ENCODE measurements at regions not wholly inside any gene's neighbourhood (a gene's known extent, or its start where the extent isn't known, plus 50 kb on each side); places are given as distances from the start of the nearest gene placed in this dataset.

DNA sequence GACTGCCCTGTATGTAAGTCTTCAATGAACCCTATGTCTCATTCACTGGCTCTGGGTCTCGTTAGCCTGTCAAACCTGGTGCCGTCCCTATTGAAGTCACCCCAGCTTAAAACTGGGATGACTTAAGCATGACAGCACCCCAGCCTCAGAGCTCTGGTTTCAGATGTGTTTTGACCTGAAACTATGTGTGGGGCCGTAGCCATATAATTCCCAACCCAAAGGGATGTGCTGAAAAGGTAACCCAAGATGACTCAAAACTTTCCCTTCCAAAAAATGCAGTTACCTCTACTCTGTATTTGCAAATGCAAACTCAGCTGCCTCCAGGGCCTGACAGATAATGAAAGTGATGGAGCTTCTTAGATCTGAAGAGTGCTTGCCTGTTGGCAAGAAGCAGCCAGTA lies 478.3 kb upstream of the ERCC4 start (continued):
- TF ChIP-seq, protein P1, sequence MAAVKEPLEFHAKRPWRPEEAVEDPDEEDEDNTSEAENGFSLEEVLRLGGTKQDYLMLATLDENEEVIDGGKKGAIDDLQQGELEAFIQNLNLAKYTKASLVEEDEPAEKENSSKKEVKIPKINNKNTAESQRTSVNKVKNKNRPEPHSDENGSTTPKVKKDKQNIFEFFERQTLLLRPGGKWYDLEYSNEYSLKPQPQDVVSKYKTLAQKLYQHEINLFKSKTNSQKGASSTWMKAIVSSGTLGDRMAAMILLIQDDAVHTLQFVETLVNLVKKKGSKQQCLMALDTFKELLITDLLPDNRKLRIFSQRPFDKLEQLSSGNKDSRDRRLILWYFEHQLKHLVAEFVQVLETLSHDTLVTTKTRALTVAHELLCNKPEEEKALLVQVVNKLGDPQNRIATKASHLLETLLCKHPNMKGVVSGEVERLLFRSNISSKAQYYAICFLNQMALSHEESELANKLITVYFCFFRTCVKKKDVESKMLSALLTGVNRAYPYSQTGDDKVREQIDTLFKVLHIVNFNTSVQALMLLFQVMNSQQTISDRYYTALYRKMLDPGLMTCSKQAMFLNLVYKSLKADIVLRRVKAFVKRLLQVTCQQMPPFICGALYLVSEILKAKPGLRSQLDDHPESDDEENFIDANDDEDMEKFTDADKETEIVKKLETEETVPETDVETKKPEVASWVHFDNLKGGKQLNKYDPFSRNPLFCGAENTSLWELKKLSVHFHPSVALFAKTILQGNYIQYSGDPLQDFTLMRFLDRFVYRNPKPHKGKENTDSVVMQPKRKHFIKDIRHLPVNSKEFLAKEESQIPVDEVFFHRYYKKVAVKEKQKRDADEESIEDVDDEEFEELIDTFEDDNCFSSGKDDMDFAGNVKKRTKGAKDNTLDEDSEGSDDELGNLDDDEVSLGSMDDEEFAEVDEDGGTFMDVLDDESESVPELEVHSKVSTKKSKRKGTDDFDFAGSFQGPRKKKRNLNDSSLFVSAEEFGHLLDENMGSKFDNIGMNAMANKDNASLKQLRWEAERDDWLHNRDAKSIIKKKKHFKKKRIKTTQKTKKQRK (IDR thresholded peaks at IDR 0.05; ENCODE audit: low read depth, low read length): no peak
- TF ChIP-seq HDAC6 (IDR thresholded peaks at IDR 0.05; ENCODE audit: unreplicated experiment) (no peak), ZNF622 (IDR thresholded peaks at IDR 0.05) (no peak), ESRRA (IDR thresholded peaks at IDR 0.05; ENCODE audit: low read length) (no peak), WRNIP1 (IDR thresholded peaks at IDR 0.05; ENCODE audit: borderline replicate concordance, low read depth, low read length) (no peak), PAX8 (IDR thresholded peaks at IDR 0.05) (no peak), IKZF2 (IDR thresholded peaks at IDR 0.05) (peak; percentile 97), GATAD2B (conservative IDR thresholded peaks at IDR 0.05; ENCODE audit: low read depth) (peak; percentile 67), IKZF1 (conservative IDR thresholded peaks at IDR 0.05) (peak; percentile 93), HDGF (IDR thresholded peaks at IDR 0.05) (no peak), EP300 (IDR thresholded peaks at IDR 0.05; ENCODE audit: borderline replicate concordance in 1 of 2, control insufficient read depth in 1 of 2, low read depth in 2 of 2, low read length in 2 of 2) (0 out of 4 replicates have a peak, but pooled peaks of 1 of the 2 experiments have one; percentile 58), ZNF384 (IDR thresholded peaks at IDR 0.05; ENCODE audit: borderline replicate concordance, low read depth, low read length) (no peak), SPI1 (IDR thresholded peaks at IDR 0.05; ENCODE audit: borderline replicate concordance, insufficient read depth, low read depth, low read length) (no peak), STAT1 (conservative IDR thresholded peaks at IDR 0.05) (no peak), CBX3 (IDR thresholded peaks at IDR 0.05; ENCODE audit: borderline replicate concordance, low read depth) (no peak), NFIC (IDR thresholded peaks at IDR 0.05; ENCODE audit: low read depth, low read length) (peak; percentile 90), SMC3 (IDR thresholded peaks at IDR 0.05; ENCODE audit: borderline replicate concordance, low read length) (0 out of 2 replicates have a peak, but pooled peaks have one; percentile 6), YBX1 (IDR thresholded peaks at IDR 0.05) (no peak), BCLAF1 (IDR thresholded peaks at IDR 0.05) (no peak)
- TF ChIP-seq, protein P2, sequence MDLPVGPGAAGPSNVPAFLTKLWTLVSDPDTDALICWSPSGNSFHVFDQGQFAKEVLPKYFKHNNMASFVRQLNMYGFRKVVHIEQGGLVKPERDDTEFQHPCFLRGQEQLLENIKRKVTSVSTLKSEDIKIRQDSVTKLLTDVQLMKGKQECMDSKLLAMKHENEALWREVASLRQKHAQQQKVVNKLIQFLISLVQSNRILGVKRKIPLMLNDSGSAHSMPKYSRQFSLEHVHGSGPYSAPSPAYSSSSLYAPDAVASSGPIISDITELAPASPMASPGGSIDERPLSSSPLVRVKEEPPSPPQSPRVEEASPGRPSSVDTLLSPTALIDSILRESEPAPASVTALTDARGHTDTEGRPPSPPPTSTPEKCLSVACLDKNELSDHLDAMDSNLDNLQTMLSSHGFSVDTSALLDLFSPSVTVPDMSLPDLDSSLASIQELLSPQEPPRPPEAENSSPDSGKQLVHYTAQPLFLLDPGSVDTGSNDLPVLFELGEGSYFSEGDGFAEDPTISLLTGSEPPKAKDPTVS (IDR thresholded peaks at IDR 0.05; ENCODE audit: low read depth, low read length): no peak
- TF ChIP-seq, protein P3, sequence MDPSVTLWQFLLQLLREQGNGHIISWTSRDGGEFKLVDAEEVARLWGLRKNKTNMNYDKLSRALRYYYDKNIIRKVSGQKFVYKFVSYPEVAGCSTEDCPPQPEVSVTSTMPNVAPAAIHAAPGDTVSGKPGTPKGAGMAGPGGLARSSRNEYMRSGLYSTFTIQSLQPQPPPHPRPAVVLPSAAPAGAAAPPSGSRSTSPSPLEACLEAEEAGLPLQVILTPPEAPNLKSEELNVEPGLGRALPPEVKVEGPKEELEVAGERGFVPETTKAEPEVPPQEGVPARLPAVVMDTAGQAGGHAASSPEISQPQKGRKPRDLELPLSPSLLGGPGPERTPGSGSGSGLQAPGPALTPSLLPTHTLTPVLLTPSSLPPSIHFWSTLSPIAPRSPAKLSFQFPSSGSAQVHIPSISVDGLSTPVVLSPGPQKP (IDR thresholded peaks at IDR 0.05; ENCODE audit: low read depth, low read length): no peak
- TF ChIP-seq, protein P4, sequence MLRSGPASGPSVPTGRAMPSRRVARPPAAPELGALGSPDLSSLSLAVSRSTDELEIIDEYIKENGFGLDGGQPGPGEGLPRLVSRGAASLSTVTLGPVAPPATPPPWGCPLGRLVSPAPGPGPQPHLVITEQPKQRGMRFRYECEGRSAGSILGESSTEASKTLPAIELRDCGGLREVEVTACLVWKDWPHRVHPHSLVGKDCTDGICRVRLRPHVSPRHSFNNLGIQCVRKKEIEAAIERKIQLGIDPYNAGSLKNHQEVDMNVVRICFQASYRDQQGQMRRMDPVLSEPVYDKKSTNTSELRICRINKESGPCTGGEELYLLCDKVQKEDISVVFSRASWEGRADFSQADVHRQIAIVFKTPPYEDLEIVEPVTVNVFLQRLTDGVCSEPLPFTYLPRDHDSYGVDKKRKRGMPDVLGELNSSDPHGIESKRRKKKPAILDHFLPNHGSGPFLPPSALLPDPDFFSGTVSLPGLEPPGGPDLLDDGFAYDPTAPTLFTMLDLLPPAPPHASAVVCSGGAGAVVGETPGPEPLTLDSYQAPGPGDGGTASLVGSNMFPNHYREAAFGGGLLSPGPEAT (IDR thresholded peaks at IDR 0.05; ENCODE audit: low read depth): peak; percentile 88
